ENCODE measurements at regions not wholly inside any gene's neighbourhood (a gene's known extent, or its start where the extent isn't known, plus 50 kb on each side); places are given as distances from the start of the nearest gene placed in this dataset.

- FAIRE-seq (no peak), DNase-seq (ENCODE audit: insufficient read length, low spot score) (no peak)
- TF ChIP-seq CTCF (IDR thresholded peaks at IDR 0.05; ENCODE audit: insufficient read depth, missing control alignments): no peak
Measured at GRCh38 chr1:189424746-189425331, 1052.8 kb downstream of the BRINP3 start.

- DNase-seq (ENCODE audit: insufficient read length, low spot score) (no peak), FAIRE-seq (peak; percentile 81)
- peak; percentile 77 for TF ChIP-seq CTCF (IDR thresholded peaks at IDR 0.05; ENCODE audit: insufficient read depth, missing control alignments)
Measured at GRCh38 chr1:189429610-189430009, 1048.1 kb downstream of the BRINP3 start.

- TF ChIP-seq CTCF (IDR thresholded peaks at IDR 0.05; ENCODE audit: insufficient read depth, missing control alignments): no peak
- no peak for FAIRE-seq
- DNase-seq (ENCODE audit: insufficient read length, low spot score): no peak
Measured at GRCh38 chr1:189431447-189431846, 1046.2 kb downstream of the BRINP3 start.

GRCh38 chr1:189432753-189433152 lies 1044.9 kb downstream of the BRINP3 start:
- FAIRE-seq: no peak
- TF ChIP-seq CTCF (IDR thresholded peaks at IDR 0.05; ENCODE audit: insufficient read depth, missing control alignments): no peak
- DNase-seq (ENCODE audit: insufficient read length, low spot score): no peak

GRCh38 chr1:189434461-189434860 lies 1043.2 kb downstream of the BRINP3 start:
- DNase-seq (ENCODE audit: insufficient read length, low spot score): no peak
- no peak for TF ChIP-seq CTCF (IDR thresholded peaks at IDR 0.05; ENCODE audit: insufficient read depth, missing control alignments)
- peak; percentile 95 for FAIRE-seq

GRCh38 chr1:189435398-189435797 lies 1042.3 kb downstream of the BRINP3 start:
- DNase-seq (ENCODE audit: insufficient read length, low spot score) (no peak), FAIRE-seq (peak; percentile 55)
- no peak for TF ChIP-seq CTCF (IDR thresholded peaks at IDR 0.05; ENCODE audit: insufficient read depth, missing control alignments)

- no peak for DNase-seq (ENCODE audit: insufficient read length, low spot score)
- peak; percentile 81 for FAIRE-seq
- no peak for TF ChIP-seq CTCF (IDR thresholded peaks at IDR 0.05; ENCODE audit: insufficient read depth, missing control alignments)
Measured at GRCh38 chr1:189438808-189439207, 1038.9 kb downstream of the BRINP3 start.

Data from D721Med (cell line).